OCI-LY3 (cell line): ENCODE measurements at regions not wholly inside any gene's neighbourhood (a gene's known extent, or its start where the extent isn't known, plus 50 kb on each side); places are given as distances from the start of the nearest gene placed in this dataset.

Experiments
- EZH2phosphoT487 ChIP-seq: fragments of 200-600 bp; shearing (Covaris generic); IDR thresholded peaks from 2 replicates; pipeline ENCODE4 v1.6.1; 2018; ENCODE audit warnings: antibody characterized with exemption, mixed run types, low read depth
- TF ChIP-seq, protein P1 (sequence below): fragments of 200-600, 300-600 bp; sonication (generic); IDR thresholded peaks from 2 replicates; pipeline ENCODE4 v1.5.1; 2014; ENCODE audit warnings: antibody characterized with exemption, low read length, low read depth

DNA sequence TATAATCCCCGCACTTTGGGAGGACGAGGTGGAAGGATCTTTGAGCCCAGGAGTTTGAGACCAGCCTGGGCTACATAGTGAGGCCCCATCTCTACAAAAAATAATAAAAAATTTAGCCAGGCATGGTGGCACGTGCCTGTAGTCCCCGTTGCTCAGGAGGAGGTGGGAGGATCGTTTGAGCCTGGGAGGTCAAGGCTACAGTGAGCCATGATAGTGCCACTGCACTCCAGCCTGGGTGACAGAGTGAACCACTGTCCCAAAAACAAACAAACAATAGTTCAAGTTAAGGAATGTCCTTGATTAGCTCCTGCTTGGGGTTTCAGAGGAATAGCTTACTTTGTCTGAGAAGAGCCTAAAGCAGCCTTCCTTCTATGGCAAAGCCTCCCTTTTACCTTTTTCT, 51.7 kb upstream of the AMOTL2 start:
- TF ChIP-seq, protein P1, sequence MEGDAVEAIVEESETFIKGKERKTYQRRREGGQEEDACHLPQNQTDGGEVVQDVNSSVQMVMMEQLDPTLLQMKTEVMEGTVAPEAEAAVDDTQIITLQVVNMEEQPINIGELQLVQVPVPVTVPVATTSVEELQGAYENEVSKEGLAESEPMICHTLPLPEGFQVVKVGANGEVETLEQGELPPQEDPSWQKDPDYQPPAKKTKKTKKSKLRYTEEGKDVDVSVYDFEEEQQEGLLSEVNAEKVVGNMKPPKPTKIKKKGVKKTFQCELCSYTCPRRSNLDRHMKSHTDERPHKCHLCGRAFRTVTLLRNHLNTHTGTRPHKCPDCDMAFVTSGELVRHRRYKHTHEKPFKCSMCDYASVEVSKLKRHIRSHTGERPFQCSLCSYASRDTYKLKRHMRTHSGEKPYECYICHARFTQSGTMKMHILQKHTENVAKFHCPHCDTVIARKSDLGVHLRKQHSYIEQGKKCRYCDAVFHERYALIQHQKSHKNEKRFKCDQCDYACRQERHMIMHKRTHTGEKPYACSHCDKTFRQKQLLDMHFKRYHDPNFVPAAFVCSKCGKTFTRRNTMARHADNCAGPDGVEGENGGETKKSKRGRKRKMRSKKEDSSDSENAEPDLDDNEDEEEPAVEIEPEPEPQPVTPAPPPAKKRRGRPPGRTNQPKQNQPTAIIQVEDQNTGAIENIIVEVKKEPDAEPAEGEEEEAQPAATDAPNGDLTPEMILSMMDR = no peak
- no peak for TF ChIP-seq EZH2phosphoT487
